ENCODE measurements at regions not wholly inside any gene's neighbourhood (a gene's known extent, or its start where the extent isn't known, plus 50 kb on each side); places are given as distances from the start of the nearest gene placed in this dataset.

GRCh38 chr19:30314805-30315155 is 57.4 kb upstream of the ZNF536 start:
- no peaks in the 10 kb centered on the region for H3K36me3 ChIP-seq
- intact Hi-C loops (cut with DNase I; ENCODE audit: low total_unique reads) = no loop called here
- H3K9me3 ChIP-seq = peaks cover 0 to 9% (median 0%) of the 10 kb centered on the region in 3 donors
- no peaks in the 10 kb centered on the region for H3K4me1 ChIP-seq
- H3K4me3 ChIP-seq = no peak overlapping the region
- H3K27ac ChIP-seq = no peak overlapping the region
- no peaks in the 10 kb centered on the region for H3K27me3 ChIP-seq
- TF ChIP-seq CTCF (IDR thresholded peaks at IDR 0.05) = no peak
- no peak for DNase-seq

- Histone ChIP-seq H3K9me3 (peaks cover 0 to 9% (median 0%) of the 10 kb centered on the region in 3 donors), H3K27ac (no peak overlapping the region), H3K4me3 (no peak overlapping the region), H3K36me3 (no peaks in the 10 kb centered on the region), H3K27me3 (no peaks in the 10 kb centered on the region), H3K4me1 (no peaks in the 10 kb centered on the region)
- TF ChIP-seq CTCF (IDR thresholded peaks at IDR 0.05) = no peak
- intact Hi-C loops (cut with DNase I; ENCODE audit: low total_unique reads) = no loop called here
- DNase-seq = no peak
These were observed 57.0 kb upstream of the ZNF536 start for GRCh38 chr19:30315159-30315558.

GRCh38 chr19:30316000-30316491 is 56.1 kb upstream of the ZNF536 start:
- Histone ChIP-seq H3K27ac (no peak overlapping the region), H3K4me1 (no peaks in the 10 kb centered on the region), H3K36me3 (no peaks in the 10 kb centered on the region), H3K9me3 (peaks cover 0 to 9% (median 0%) of the 10 kb centered on the region in 3 donors), H3K4me3 (no peak overlapping the region), H3K27me3 (no peaks in the 10 kb centered on the region)
- TF ChIP-seq CTCF (IDR thresholded peaks at IDR 0.05) = no peak
- intact Hi-C loops (cut with DNase I; ENCODE audit: low total_unique reads) = no loop called here
- DNase-seq = no peak

DNA sequence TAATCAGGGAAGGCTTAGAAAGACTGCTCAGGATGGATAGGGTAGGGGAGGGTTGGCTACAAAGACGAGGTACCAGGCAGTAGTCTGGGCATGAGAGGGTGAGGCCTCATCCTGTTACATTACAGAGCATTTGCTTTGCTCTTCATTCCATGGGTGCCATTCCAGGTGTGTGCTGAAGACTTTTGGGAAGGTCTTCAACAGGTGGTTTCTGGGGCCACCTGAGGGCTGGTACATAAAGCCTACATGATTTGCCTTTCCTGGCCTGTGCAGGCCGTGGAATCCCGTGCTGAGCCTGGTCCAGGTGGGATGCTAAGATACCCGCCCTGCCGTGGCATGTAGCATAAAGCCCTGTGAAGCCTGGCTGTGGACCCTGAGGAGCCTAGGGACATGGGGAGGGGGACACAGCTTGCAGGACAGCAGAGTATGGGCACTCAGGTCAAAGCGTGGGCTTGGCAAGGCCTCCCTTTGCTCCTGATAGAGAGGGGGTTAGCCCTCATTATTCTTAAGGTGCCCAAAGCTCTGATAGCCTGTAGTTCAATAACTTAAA is 55.6 kb upstream of the ZNF536 start:
- intact Hi-C loops (cut with DNase I; ENCODE audit: low total_unique reads) = no loop called here
- DNase-seq = no peak
- Histone ChIP-seq H3K4me1 (no peaks in the 10 kb centered on the region), H3K27me3 (no peaks in the 10 kb centered on the region), H3K36me3 (no peaks in the 10 kb centered on the region), H3K4me3 (no peak overlapping the region), H3K9me3 (peaks cover 0 to 9% (median 0%) of the 10 kb centered on the region in 3 donors), H3K27ac (no peak overlapping the region)
- TF ChIP-seq CTCF (IDR thresholded peaks at IDR 0.05) = no peak

- intact Hi-C loops (cut with DNase I; ENCODE audit: low total_unique reads) = no loop called here
- H3K27ac ChIP-seq = no peak overlapping the region
- H3K27me3 ChIP-seq = no peaks in the 10 kb centered on the region
- peaks cover 0 to 9% (median 0%) of the 10 kb centered on the region in 3 donors for H3K9me3 ChIP-seq
- no peak for DNase-seq
- no peaks in the 10 kb centered on the region for H3K36me3 ChIP-seq
- no peak overlapping the region for H3K4me3 ChIP-seq
- no peaks in the 10 kb centered on the region for H3K4me1 ChIP-seq
- no peak for TF ChIP-seq CTCF (IDR thresholded peaks at IDR 0.05)
These were observed 54.8 kb upstream of the ZNF536 start for GRCh38 chr19:30317403-30317802.

- H3K4me1 ChIP-seq = no peaks in the 10 kb centered on the region
- no peak overlapping the region for H3K27ac ChIP-seq
- DNase-seq = no peak
- H3K36me3 ChIP-seq = no peaks in the 10 kb centered on the region
- peaks cover 0 to 9% (median 0%) of the 10 kb centered on the region in 3 donors for H3K9me3 ChIP-seq
- no peak for TF ChIP-seq CTCF (IDR thresholded peaks at IDR 0.05)
- no peak overlapping the region for H3K4me3 ChIP-seq
- H3K27me3 ChIP-seq = no peaks in the 10 kb centered on the region
- intact Hi-C loops (cut with DNase I; ENCODE audit: low total_unique reads) = no loop called here
These were observed 53.9 kb upstream of the ZNF536 start for GRCh38 chr19:30318261-30318660.

All from tibial artery (tissue), 4 donors.